CD4-positive, alpha-beta T cell (primary cell): ENCODE measurements at regions not wholly inside any gene's neighbourhood (a gene's known extent, or its start where the extent isn't known, plus 50 kb on each side); places are given as distances from the start of the nearest gene placed in this dataset.

Source experiments
- ATAC-seq: fragments of 200-7000 bp; cut with Tn5 transposase; one replicate; pipeline ENCODE4 v1.10.0; 2022; ENCODE audit warnings: mild to moderate bottlenecking; ENCODE audit not compliant: poor library complexity
- CTCF ChIA-PET: fragments of 350-600 bp; sonication (Branson Sonifier 250); formaldehyde crosslinking; loops from one replicate; lab custom pipeline; 2021; ENCODE audit warnings: antibody characterized with exemption, inconsistent platforms; lab: Charles Lee
- POLR2A ChIA-PET: fragments of 350-600 bp; sonication (Branson Sonifier 250); formaldehyde crosslinking; loops from one replicate; lab custom pipeline; 2021; ENCODE audit warnings: antibody characterized with exemption, inconsistent platforms; lab: Charles Lee
- DNase-seq, 14 experiments: peaks; one replicate each; pipeline ENCODE4 v3.0.0-alpha.2; 2013 to 2020; ENCODE audit warnings: mixed read lengths in 2 of 14
- H3K27ac ChIP-seq, 2 donors: one replicate each; pipeline versions ENCODE4 v1.5.1 to v1.7.0; 2013; ENCODE audit warnings: low read length in 2 of 2, low read depth in 1 of 2, mild to moderate bottlenecking in 1 of 2
- H3K27me3 ChIP-seq, 2 experiments: 1 replicate in 1 of 2; 2 replicates in 1 of 2; pipeline versions ENCODE4 v1.6.1 to v1.7.0; 2013; ENCODE audit warnings: low read length in 2 of 2, control low read depth in 1 of 2, mild to moderate bottlenecking in 1 of 2, moderate library complexity in 1 of 2; ENCODE audit not compliant: insufficient read depth in 2 of 2, control insufficient read depth in 1 of 2
- H3K36me3 ChIP-seq: one replicate; pipeline ENCODE4 v1.6.1; 2013; ENCODE audit warnings: low read length, control low read depth; ENCODE audit not compliant: insufficient read depth
- H3K4me1 ChIP-seq: one replicate; pipeline ENCODE4 v1.6.1; 2013; ENCODE audit warnings: low read length, control low read depth; ENCODE audit not compliant: insufficient read depth
- H3K4me3 ChIP-seq: one replicate; pipeline ENCODE4 v1.5.1; 2013; ENCODE audit warnings: mild to moderate bottlenecking, low read length, moderate library complexity
- H3K9me3 ChIP-seq, 2 experiments: 1 replicate in 1 of 2; 2 replicates in 1 of 2; pipeline versions ENCODE4 v1.6.1 to v1.7.0; 2013; ENCODE audit warnings: low read length in 2 of 2, mild to moderate bottlenecking in 2 of 2, control low read depth in 1 of 2, moderate library complexity in 1 of 2; ENCODE audit not compliant: control insufficient read depth in 1 of 2, insufficient read depth in 1 of 2
- H3K27ac Mint-ChIP-seq: one replicate; pipeline ENCODE4 v1.8.0; 2020; ENCODE audit warnings: mixed read lengths
- H3K27me3 Mint-ChIP-seq: one replicate; pipeline ENCODE4 v1.8.0; 2021; ENCODE audit warnings: mixed read lengths
- H3K36me3 Mint-ChIP-seq: one replicate; pipeline ENCODE4 v1.8.0; 2021; ENCODE audit warnings: low read depth, mixed read lengths
- H3K4me1 Mint-ChIP-seq: one replicate; pipeline ENCODE4 v1.8.0; 2021; ENCODE audit warnings: low read depth, mixed read lengths
- H3K4me3 Mint-ChIP-seq: one replicate; pipeline ENCODE4 v1.8.0; 2020; ENCODE audit warnings: mild to moderate bottlenecking, mixed read lengths
- H3K9me3 Mint-ChIP-seq: one replicate; pipeline ENCODE4 v1.8.0; 2020; ENCODE audit warnings: mixed read lengths
- CTCF ChIP-seq: fragments of 200-600 bp; IDR thresholded peaks from one replicate; pipeline ENCODE4 v1.8.0; 2022; ENCODE audit warnings: antibody characterized with exemption, mild to moderate bottlenecking
- intact Hi-C, 2 experiments: fragments of 100-400 bp; cut with DNase I in 1 of 2; cut with micrococcal nuclease in 1 of 2; formaldehyde crosslinking; loops; one replicate each; pipeline versions ENCODE4 v1.15.1 to v1.9.0; 2023 to 2025; cut with DNase I, micrococcal nuclease

DNA sequence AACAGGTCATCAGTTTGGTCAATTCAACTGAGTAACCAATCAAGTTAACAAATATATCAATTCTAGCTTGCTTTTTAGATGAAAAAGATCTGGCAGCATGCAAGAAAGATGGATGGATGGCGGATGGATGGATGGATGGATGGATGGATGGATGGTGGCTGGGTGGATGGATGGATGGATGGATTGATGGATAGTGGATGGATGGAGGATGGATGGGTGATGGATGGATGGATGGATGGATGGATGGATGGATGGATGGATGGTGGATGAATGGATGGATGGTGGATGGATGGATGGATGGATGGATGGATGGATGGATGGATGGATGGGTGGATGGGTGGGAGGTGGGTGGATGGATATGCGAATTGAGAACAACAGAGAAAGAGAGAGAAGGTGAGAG lies 303.7 kb upstream of the IGF1R start:
- Mint-ChIP-seq H3K4me3 (no peak overlapping the region), H3K9me3 (no peaks in the 10 kb centered on the region), H3K27me3 (peaks cover 10% of the 10 kb centered on the region), H3K27ac (no peak overlapping the region), H3K4me1 (no peaks in the 10 kb centered on the region), H3K36me3 (no peaks in the 10 kb centered on the region)
- Histone ChIP-seq H3K27me3 (no peaks in the 10 kb centered on the region), H3K36me3 (no peaks in the 10 kb centered on the region), H3K4me1 (no peaks in the 10 kb centered on the region), H3K27ac (no peak overlapping the region), H3K4me3 (no peak overlapping the region), H3K9me3 (peaks cover 0 to 6% of the 10 kb centered on the region in 2 experiments)
- ChIA-PET CTCF (no interaction called here), POLR2A (no interaction called here)
- no peak for ATAC-seq
- no peak for TF ChIP-seq CTCF
- DNase-seq, result no peak
- intact Hi-C loops, result no loop called here

GRCh38 chr15:98347001-98347400 lies 301.3 kb upstream of the IGF1R start:
- ChIA-PET CTCF (interaction anchor here (0.5 kb wide), 1 partner anchor 20 kb away, joined by 3 read pairs; no protein-coding TSS in a partner anchor), POLR2A (no interaction called here)
- Mint-ChIP-seq H3K36me3 (no peaks in the 10 kb centered on the region), H3K27me3 (peaks cover 14% of the 10 kb centered on the region), H3K4me3 (no peak overlapping the region), H3K27ac (no peak overlapping the region), H3K9me3 (no peaks in the 10 kb centered on the region), H3K4me1 (no peaks in the 10 kb centered on the region)
- Histone ChIP-seq H3K27me3 (peaks cover 0 to 4% of the 10 kb centered on the region in 2 experiments), H3K4me1 (no peaks in the 10 kb centered on the region), H3K36me3 (no peaks in the 10 kb centered on the region), H3K27ac (no peak overlapping the region), H3K9me3 (peaks cover 0 to 6% of the 10 kb centered on the region in 2 experiments), H3K4me3 (no peak overlapping the region)
- no peak for TF ChIP-seq CTCF
- intact Hi-C loops, result no loop called here
- ATAC-seq (no peak), DNase-seq (no peak)

DNA sequence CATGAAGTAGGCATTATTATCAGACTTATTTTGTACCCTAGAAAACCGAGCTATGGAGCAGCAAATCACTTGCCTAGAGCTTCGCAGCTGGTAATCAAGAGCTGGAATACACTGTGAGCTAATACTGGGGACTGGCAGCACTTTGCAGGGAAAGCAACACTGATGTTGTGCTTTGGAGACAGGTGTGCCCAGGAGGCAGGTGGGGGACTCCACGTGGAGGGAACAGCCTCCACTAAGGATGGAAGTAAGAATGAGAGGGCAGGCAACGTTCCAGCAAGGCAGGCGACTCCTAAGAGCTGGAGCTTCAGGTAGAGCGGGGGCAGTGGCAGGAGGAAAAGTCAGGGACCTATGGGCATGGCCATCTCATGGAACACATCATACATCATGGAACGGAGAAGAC lies 300.5 kb upstream of the IGF1R start:
- no peak for ATAC-seq
- Mint-ChIP-seq H3K27ac (no peak overlapping the region), H3K27me3 (peaks cover 14% of the 10 kb centered on the region), H3K4me1 (no peaks in the 10 kb centered on the region), H3K36me3 (no peaks in the 10 kb centered on the region), H3K4me3 (no peak overlapping the region), H3K9me3 (no peaks in the 10 kb centered on the region)
- DNase-seq, result no peak
- CTCF ChIA-PET, result no interaction called here
- Histone ChIP-seq H3K27ac (no peak overlapping the region), H3K9me3 (peaks cover 0 to 6% of the 10 kb centered on the region in 2 experiments), H3K4me1 (no peaks in the 10 kb centered on the region), H3K27me3 (peaks cover 0 to 4% of the 10 kb centered on the region in 2 experiments), H3K36me3 (no peaks in the 10 kb centered on the region), H3K4me3 (no peak overlapping the region)
- intact Hi-C loops, result no loop called here
- TF ChIP-seq CTCF, result no peak
- POLR2A ChIA-PET, result no interaction called here
